ENCODE measurements at regions not wholly inside any gene's neighbourhood (a gene's known extent, or its start where the extent isn't known, plus 50 kb on each side); places are given as distances from the start of the nearest gene placed in this dataset.

DNA sequence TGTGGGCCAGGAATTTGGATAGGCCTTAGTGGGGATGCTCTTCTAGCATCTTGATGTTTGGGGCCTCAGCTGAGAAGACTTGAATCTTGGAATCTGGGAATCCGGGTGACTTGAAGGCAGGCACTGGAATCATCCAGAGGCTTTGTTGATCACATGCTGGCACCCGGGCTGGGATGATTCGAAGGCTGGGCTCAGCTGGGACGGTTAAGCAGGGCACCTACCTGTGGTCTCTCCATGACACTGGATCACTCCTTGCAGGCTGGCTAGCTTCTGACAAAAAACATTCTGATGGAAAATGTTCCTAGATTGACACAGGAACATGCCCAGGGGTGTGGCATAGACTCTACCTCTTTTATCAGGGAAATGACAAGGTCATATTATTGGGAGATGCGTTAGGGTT lies 149.1 kb downstream of the TENT4A start:
- H4K5ac ChIP-seq (ENCODE audit: insufficient read length, low read depth, low read length): no peak overlapping the region
- H3K23ac ChIP-seq (ENCODE audit: insufficient read length, low read depth, low read length): no peak overlapping the region
- no peak overlapping the region for H2AFZ ChIP-seq (ENCODE audit: low read length)
- no peak overlapping the region for H3K56ac ChIP-seq (ENCODE audit: insufficient read length, low read depth, low read length)
- DNase-seq: peak; percentile 10
- peaks cover 9% of the 10 kb centered on the region for H3K27me3 Mint-ChIP-seq (ENCODE audit: low read depth)
- H2BK120ac ChIP-seq (ENCODE audit: low read depth, low read length, poor library complexity, severe bottlenecking): no peak overlapping the region
- H2BK15ac ChIP-seq (ENCODE audit: low read depth, low read length): no peak overlapping the region
- H2BK12ac ChIP-seq (ENCODE audit: insufficient read length, low read depth, low read length): no peak overlapping the region
- TF ChIP-seq, protein P1, sequence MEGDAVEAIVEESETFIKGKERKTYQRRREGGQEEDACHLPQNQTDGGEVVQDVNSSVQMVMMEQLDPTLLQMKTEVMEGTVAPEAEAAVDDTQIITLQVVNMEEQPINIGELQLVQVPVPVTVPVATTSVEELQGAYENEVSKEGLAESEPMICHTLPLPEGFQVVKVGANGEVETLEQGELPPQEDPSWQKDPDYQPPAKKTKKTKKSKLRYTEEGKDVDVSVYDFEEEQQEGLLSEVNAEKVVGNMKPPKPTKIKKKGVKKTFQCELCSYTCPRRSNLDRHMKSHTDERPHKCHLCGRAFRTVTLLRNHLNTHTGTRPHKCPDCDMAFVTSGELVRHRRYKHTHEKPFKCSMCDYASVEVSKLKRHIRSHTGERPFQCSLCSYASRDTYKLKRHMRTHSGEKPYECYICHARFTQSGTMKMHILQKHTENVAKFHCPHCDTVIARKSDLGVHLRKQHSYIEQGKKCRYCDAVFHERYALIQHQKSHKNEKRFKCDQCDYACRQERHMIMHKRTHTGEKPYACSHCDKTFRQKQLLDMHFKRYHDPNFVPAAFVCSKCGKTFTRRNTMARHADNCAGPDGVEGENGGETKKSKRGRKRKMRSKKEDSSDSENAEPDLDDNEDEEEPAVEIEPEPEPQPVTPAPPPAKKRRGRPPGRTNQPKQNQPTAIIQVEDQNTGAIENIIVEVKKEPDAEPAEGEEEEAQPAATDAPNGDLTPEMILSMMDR (conservative IDR thresholded peaks at IDR 0.05): no peak
- no peak overlapping the region for H3K4me3 Mint-ChIP-seq
- no peaks in the 10 kb centered on the region for H3K4me1 ChIP-seq (ENCODE audit: insufficient read depth, low read length)
- no peak overlapping the region for H2AK5ac ChIP-seq (ENCODE audit: insufficient read length, low read length)
- no peak overlapping the region for H2BK5ac ChIP-seq (ENCODE audit: insufficient read length, low read length)
- no peaks in the 10 kb centered on the region for H3K79me1 ChIP-seq (ENCODE audit: insufficient read depth, low read depth, low read length, poor library complexity, severe bottlenecking)
- H3K27ac Mint-ChIP-seq: no peak overlapping the region
- no peaks in the 10 kb centered on the region for H4K20me1 ChIP-seq (ENCODE audit: control insufficient read depth, insufficient read depth, insufficient read length)
- no peak overlapping the region for H3T11ph ChIP-seq (ENCODE audit: low read length)
- H3K23me2 ChIP-seq (ENCODE audit: insufficient read length, low read depth, low read length, poor library complexity, severe bottlenecking): no peaks in the 10 kb centered on the region
- H2BK20ac ChIP-seq (ENCODE audit: low read depth, low read length, poor library complexity, severe bottlenecking): no peak overlapping the region
- H3K27ac ChIP-seq (ENCODE audit: insufficient read length, low read depth, low read length): no peak overlapping the region
- no peak overlapping the region for H3K9ac ChIP-seq (ENCODE audit: extremely low read depth, insufficient read length, low read length)
- peaks cover 6% of the 10 kb centered on the region for H3K9me3 ChIP-seq (ENCODE audit: control insufficient read depth, low read depth, low read length)
- H3K27me3 ChIP-seq (ENCODE audit: insufficient read depth, low read length): no peaks in the 10 kb centered on the region
- no peaks in the 10 kb centered on the region for H3K79me2 ChIP-seq (ENCODE audit: insufficient read depth, low read length)
- H3K14ac ChIP-seq (ENCODE audit: insufficient read depth, low read length): no peak overlapping the region
- no CpG with 5 or more reads among the region's 5 CpGs for WGBS (ENCODE audit: extremely low coverage, insufficient read length, low lambda C conversion rate)
- no peak overlapping the region for H4K8ac ChIP-seq (replicated peaks; ENCODE audit: insufficient read length, low read depth, low read length)
- H3K18ac ChIP-seq (ENCODE audit: insufficient read length, low read depth, low read length): no peak overlapping the region
- peaks cover 20 to 21% of the 10 kb centered on the region in 2 experiments for H3K9me3 Mint-ChIP-seq
- H4K91ac ChIP-seq (ENCODE audit: insufficient read length, low read depth, low read length): no peak overlapping the region
- H3K4ac ChIP-seq (ENCODE audit: low read depth, low read length): no peak overlapping the region
- H3K4me2 ChIP-seq (ENCODE audit: insufficient read depth, insufficient read length, low read length): no peak overlapping the region
- H3K4me1 Mint-ChIP-seq: no peaks in the 10 kb centered on the region
- H3K36me3 Mint-ChIP-seq (ENCODE audit: insufficient read depth in 1 of 3, low read depth in 3 of 3): peaks cover 4 to 5% (median 4%) of the 10 kb centered on the region in 3 experiments; a peak in 3 of 7 replicates

Measured in H9 (cell line).